ENCODE measurements at regions not wholly inside any gene's neighbourhood (a gene's known extent, or its start where the extent isn't known, plus 50 kb on each side); places are given as distances from the start of the nearest gene placed in this dataset.
"Not testable (repeated sequence)": the region's sequence is repeated elsewhere in the genome, so short reads cannot be mapped to it uniquely, and the experiment has no call there.

DNA sequence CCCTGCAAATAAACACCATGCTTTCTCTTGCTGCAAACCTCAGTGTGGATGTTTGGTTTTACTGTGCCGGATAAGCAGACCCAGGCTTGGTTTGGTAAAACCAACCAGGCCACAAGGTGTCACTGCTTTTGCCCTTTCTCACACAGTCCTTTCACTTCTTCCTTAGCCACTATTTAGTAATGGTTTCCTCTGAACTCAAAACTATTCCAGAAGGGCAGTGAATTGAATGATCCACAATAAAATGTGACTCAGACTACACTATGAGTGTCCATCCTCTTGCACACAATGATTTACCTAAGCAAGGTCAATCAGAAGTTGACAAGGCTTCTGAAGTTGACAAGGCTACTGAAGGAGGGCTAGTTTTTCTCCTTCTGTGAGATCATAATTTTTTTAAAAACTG, 552.4 kb upstream of the CCDC54 start:
- H3K4me3 Mint-ChIP-seq, result no peak overlapping the region

DNA sequence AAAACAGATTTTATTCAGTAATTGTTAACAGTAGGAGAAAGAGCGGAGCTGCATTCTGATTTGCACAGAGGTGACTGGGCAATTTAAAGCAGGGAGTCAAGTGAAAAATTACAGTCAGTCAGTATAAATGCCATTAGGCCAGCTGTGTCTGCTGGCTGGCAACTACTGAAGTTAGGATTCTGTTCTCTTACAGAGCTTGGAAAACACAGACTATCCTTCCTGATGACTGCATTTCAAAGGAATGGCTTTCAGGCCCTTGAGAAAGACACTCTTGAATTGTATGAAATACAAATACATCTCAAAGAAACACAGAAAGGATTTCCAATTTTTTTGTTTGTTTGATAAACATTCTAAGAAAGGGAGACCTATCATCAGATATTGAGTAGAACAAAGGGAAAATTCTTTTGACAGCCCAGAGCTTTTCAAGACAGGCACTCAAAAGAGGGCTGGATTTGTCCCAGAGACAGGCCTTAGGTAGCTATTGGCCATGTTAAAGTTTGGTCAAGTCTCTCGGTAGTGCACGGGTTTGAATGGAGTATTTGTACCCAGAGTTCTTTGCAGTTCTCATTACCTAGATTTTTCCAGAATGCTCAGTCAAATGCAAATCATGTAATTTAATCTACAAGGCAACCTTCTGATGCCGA, 551.2 kb upstream of the CCDC54 start:
- H3K27ac Mint-ChIP-seq, result no peak overlapping the region
- H3K4me3 Mint-ChIP-seq, result no peak overlapping the region
- no peaks in the 10 kb centered on the region for H3K9me3 Mint-ChIP-seq
- no peaks in the 10 kb centered on the region for H3K27me3 Mint-ChIP-seq
- H3K36me3 Mint-ChIP-seq (ENCODE audit: low read depth), result no peaks in the 10 kb centered on the region
- no peaks in the 10 kb centered on the region for H3K4me1 Mint-ChIP-seq (ENCODE audit: low read depth)

More for the DNA sequence above, 552.4 kb upstream of the CCDC54 start:
- Mint-ChIP-seq H3K27me3 (no peaks in the 10 kb centered on the region), H3K36me3 (ENCODE audit: low read depth) (no peaks in the 10 kb centered on the region), H3K4me1 (ENCODE audit: low read depth) (no peaks in the 10 kb centered on the region), H3K27ac (no peak overlapping the region), H3K9me3 (no peaks in the 10 kb centered on the region)

DNA sequence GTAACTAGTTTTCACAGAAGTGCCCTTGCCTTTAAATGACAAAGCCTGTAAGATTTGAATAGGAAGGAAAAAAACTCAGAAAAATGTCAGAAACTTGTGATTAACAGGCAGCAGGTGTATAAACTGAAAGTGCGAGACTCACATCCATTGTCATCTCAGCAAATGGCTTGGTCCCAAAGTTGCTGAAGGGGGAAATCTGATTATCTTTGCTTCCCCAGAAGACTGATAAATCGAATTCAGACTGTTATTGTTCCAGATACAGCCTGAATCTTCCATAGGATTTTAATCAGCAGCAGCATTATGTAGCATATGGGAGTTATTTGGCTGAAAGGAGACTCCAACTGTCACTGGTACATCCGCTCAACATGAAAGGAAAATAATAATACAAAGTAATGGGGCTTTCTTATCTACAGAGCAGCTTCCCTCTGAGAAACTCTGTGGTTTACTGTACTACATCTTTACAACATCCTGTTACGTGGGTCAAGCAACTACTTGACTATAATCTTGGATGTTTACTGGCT, 550.4 kb upstream of the CCDC54 start:
- Mint-ChIP-seq H3K36me3 (ENCODE audit: low read depth) (no peaks in the 10 kb centered on the region), H3K27me3 (no peaks in the 10 kb centered on the region), H3K9me3 (peaks cover 1% of the 10 kb centered on the region), H3K27ac (no peak overlapping the region), H3K4me1 (ENCODE audit: low read depth) (no peaks in the 10 kb centered on the region), H3K4me3 (no peak overlapping the region)

DNA sequence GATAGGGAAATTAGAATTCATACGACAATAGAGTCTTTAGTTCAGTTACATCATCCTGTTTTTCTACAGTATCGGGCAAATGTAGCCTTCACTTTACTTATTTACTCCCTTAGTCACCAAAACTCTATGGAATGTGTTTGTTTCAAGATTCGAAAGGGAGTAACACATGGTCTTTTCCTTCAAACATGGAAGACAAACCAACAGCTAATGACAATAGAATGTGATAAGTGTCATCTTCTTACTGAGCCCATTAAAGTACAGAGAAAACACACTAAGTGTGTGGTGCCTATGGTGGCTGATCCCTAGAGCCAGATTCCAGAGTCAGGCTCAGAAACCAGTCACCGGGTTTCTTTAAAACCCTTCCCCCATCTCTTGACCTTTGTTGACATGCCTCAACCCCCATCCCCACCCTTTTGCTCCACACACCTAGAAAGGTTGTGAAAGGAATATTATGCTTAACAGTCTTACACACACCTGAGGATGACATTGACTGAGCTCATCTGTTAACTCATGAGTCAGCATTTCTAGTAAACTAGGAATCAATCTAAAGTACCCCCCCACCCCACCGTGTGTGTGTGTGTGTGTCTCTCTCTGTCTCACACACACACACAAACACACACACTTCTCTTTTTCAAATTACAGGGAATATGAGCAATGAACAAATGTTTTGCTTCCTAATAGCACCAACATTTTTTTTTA, 549.6 kb upstream of the CCDC54 start:
- H3K9me3 Mint-ChIP-seq, result peaks cover 9% of the 10 kb centered on the region
- H3K27ac Mint-ChIP-seq, result no peak overlapping the region
- H3K4me3 Mint-ChIP-seq, result no peak overlapping the region
- H3K27me3 Mint-ChIP-seq, result no peaks in the 10 kb centered on the region
- no peaks in the 10 kb centered on the region for H3K4me1 Mint-ChIP-seq (ENCODE audit: low read depth)
- H3K36me3 Mint-ChIP-seq (ENCODE audit: low read depth), result no peaks in the 10 kb centered on the region

DNA sequence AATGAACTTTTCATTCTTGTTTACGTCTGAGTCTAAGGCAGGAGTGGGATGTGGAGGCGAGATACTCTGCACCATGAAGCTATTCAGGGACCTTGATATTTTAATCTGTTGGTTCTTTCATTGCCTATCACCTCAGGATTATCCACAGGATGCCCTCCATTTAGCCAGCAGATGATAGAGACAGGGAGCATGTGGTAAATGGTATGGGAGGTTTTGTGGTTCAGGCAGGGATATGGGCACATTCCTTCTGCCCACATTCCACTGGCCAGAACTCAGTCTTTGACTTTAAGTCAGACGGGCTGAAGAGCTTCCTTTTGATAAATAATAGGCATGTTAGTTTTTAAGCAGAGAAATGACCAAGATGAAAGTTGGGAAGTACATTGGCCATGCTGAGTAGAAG, 548.0 kb upstream of the CCDC54 start:
- H3K4me3 Mint-ChIP-seq, result no peak overlapping the region
- peaks cover 12% of the 10 kb centered on the region for H3K9me3 Mint-ChIP-seq
- no peaks in the 10 kb centered on the region for H3K4me1 Mint-ChIP-seq (ENCODE audit: low read depth)
- H3K36me3 Mint-ChIP-seq (ENCODE audit: low read depth), result no peaks in the 10 kb centered on the region
- H3K27ac Mint-ChIP-seq, result no peak overlapping the region
- no peaks in the 10 kb centered on the region for H3K27me3 Mint-ChIP-seq

DNA sequence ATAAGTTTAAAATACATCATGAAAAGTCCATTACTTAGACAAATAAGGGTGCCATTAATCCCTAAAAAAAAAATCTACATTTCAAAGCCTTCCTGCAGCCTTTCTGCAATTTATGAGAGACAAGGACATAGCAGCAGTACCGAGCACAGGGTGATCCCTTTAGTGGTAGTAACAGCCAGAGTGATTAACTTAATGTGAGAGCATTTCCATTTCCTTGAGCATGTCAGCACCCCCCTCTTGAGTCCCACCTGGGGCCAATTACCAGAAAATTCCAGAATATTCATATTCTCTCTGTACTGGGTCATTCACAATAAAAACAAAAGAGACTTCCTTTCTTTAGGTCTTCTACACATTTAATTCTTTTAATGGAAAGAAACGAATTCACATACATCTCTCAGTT, 546.9 kb upstream of the CCDC54 start:
- no peaks in the 10 kb centered on the region for H3K27me3 Mint-ChIP-seq
- no peak overlapping the region for H3K4me3 Mint-ChIP-seq
- H3K9me3 Mint-ChIP-seq, result peaks cover 12% of the 10 kb centered on the region
- H3K4me1 Mint-ChIP-seq (ENCODE audit: low read depth), result no peaks in the 10 kb centered on the region
- H3K27ac Mint-ChIP-seq, result no peak overlapping the region
- no peaks in the 10 kb centered on the region for H3K36me3 Mint-ChIP-seq (ENCODE audit: low read depth)

DNA sequence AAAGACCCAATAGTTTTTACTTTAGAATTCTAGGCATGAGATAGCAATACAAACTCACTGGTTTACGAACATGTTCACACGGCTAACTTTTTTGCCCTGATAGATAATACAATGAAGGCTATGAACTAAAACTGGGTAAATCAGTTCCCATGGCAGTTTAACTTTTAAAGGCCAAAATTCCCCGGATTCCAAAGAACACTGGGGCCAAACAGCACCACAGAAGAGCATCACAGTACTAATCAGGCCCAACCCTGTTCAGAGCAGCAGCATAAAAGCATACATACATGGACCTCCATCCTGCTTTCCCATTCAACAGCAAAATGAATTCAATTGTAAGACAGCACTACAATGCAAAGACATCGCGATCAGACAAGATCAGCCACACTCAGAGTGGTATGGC, 540.3 kb upstream of the CCDC54 start:
- peaks cover 16% of the 10 kb centered on the region for H3K9me3 Mint-ChIP-seq
- no peaks in the 10 kb centered on the region for H3K4me1 Mint-ChIP-seq (ENCODE audit: low read depth)
- H3K36me3 Mint-ChIP-seq (ENCODE audit: low read depth), result no peaks in the 10 kb centered on the region
- no peaks in the 10 kb centered on the region for H3K27me3 Mint-ChIP-seq
- no peak overlapping the region for H3K4me3 Mint-ChIP-seq
- H3K27ac Mint-ChIP-seq, result no peak overlapping the region

DNA sequence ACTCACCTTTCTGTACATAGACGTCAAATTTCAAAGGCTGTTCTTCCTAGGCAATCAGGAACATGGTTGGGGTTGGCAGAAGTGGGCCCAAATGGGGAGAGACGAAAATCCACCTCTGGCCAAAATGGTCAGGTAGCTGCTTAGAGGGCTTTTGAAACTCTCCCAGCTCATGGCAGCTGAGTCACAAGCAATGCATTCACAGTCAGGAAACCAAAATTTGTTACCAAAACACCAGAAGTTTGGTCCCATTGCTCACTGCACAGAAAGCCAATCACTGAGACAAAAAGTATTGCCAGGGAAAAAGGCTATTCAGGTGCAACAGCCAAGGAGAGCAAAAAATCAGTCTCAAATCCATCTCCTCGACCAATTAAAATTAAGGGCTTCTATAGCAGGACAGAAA, 539.6 kb upstream of the CCDC54 start:
- H3K4me3 Mint-ChIP-seq, result no peak overlapping the region

DNA sequence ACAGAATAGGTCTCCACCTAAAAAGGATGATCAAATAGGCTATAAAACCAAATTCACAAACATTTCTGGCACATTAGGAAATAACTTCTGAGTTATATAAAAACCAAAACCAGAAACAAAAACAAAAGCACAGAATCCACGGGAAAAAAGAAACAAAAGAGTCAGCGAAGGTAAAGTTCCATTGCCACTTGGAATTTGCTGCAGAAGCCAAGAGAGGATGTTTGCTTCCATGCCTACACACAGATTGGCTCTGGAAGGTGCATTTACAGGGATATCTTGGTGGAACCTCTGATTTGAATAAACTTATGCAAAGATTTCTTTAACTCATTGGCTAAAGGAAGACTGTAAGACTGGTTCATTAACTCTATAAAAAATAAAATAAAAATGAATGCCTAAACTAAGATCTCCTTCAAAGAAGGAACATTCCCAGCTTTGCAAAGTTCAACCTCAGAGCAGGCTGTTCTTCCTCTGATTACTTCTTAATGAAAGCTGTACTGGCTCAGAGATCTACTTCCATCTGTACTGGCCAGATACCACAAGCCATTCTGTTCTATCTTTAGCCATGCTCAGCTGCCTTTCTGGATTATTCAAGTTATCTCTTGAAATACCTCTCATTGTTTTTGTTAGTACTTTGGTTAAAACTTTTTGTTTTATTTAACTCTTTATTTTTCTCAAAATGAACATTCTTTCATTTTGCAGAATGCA, 537.5 kb upstream of the CCDC54 start:
- Mint-ChIP-seq H3K27me3 (no peaks in the 10 kb centered on the region), H3K9me3 (peaks cover 5% of the 10 kb centered on the region), H3K4me1 (ENCODE audit: low read depth) (no peaks in the 10 kb centered on the region), H3K4me3 (no peak overlapping the region), H3K36me3 (ENCODE audit: low read depth) (no peaks in the 10 kb centered on the region), H3K27ac (no peak overlapping the region)

More for the DNA sequence above, 539.6 kb upstream of the CCDC54 start:
- Mint-ChIP-seq H3K27me3 (no peaks in the 10 kb centered on the region), H3K9me3 (peaks cover 9% of the 10 kb centered on the region), H3K27ac (no peak overlapping the region), H3K36me3 (ENCODE audit: low read depth) (no peaks in the 10 kb centered on the region), H3K4me1 (ENCODE audit: low read depth) (no peaks in the 10 kb centered on the region)

DNA sequence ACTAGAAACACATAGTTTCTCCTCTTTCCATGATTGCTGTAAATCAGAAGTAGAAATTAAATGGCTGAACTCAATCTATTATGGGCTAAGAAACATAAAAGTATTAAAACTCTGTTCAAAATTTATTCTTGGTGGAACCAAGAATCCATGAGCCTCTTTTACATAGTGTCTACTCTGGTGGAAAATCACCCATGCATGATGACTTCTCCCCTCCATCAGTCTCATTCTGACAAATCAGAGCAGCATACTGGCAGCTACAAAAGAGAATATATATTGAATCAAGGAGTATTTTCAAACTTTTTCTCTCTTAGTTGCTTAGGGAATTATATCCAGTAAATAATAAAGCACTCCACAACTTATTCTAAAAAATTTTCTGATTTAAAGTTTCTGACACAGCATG, 536.9 kb upstream of the CCDC54 start:
- Mint-ChIP-seq H3K27ac (no peak overlapping the region), H3K27me3 (no peaks in the 10 kb centered on the region), H3K36me3 (ENCODE audit: low read depth) (no peaks in the 10 kb centered on the region), H3K4me1 (ENCODE audit: low read depth) (no peaks in the 10 kb centered on the region), H3K4me3 (no peak overlapping the region), H3K9me3 (peaks cover 5% of the 10 kb centered on the region)

DNA sequence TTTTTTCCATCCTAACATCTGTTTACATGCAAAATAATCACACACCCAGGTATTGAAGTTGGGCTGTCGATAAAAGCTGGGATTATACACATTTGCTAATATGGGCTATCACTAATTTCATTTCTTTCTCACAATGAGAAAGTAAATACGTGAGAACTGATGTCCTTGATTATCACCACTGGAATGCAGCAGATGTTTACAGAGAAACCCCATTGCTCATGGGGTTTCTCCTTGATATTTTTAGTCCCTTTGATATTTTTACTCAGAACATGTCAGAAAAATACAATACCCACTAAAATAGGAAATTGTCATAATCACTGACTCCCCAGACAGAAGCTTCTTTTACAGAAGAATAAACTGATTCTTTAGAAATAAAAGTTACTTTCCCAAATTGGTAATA, 535.1 kb upstream of the CCDC54 start:
- Mint-ChIP-seq H3K4me1 (ENCODE audit: low read depth) (no peaks in the 10 kb centered on the region), H3K36me3 (ENCODE audit: low read depth) (no peaks in the 10 kb centered on the region), H3K27ac (no peak overlapping the region), H3K4me3 (no peak overlapping the region), H3K27me3 (no peaks in the 10 kb centered on the region), H3K9me3 (peaks cover 5% of the 10 kb centered on the region)

DNA sequence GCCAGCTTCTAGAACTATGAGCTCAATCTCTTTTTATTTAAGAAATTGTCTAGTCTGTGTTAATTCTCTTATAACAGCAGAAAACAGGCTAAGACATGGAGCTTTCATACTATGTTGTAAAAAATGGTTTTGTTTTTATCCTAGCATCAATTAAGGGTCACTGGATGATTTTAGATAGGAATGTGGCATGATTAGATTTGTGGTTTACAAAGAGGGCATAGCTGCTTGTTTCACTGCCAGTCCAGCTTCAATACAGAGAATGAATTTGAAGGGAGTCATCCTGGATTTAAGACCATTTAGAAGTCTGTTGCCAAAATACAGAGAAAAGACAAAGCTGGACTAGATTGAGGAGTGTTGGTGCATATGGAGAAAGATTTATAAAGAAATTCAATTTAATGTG, 532.6 kb upstream of the CCDC54 start:
- Mint-ChIP-seq H3K27ac (no peak overlapping the region), H3K4me1 (ENCODE audit: low read depth) (no peaks in the 10 kb centered on the region), H3K36me3 (ENCODE audit: low read depth) (no peaks in the 10 kb centered on the region), H3K4me3 (no peak overlapping the region), H3K9me3 (no peaks in the 10 kb centered on the region), H3K27me3 (no peaks in the 10 kb centered on the region)

DNA sequence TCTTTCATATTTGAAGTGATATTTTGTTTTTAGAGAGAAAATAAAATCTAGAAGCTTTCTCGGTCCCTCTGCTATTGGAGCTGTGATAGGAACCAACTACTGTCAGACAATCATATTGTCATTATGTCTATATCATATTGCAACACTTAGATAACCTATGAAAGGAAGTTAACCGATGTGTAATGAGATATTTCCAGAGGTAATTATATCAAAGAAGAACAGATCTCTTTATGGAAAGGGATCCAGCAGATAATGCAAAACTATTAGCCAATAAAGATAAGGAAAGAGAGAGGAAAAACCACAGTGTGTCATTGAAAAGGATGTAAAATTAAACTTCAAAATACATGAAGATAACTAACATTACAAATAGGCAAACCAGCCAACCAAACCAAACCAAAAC, 529.1 kb upstream of the CCDC54 start:
- Mint-ChIP-seq H3K9me3 (no peaks in the 10 kb centered on the region), H3K4me1 (ENCODE audit: low read depth) (no peaks in the 10 kb centered on the region), H3K27ac (no peak overlapping the region), H3K36me3 (ENCODE audit: low read depth) (no peaks in the 10 kb centered on the region), H3K4me3 (no peak overlapping the region), H3K27me3 (no peaks in the 10 kb centered on the region)

DNA sequence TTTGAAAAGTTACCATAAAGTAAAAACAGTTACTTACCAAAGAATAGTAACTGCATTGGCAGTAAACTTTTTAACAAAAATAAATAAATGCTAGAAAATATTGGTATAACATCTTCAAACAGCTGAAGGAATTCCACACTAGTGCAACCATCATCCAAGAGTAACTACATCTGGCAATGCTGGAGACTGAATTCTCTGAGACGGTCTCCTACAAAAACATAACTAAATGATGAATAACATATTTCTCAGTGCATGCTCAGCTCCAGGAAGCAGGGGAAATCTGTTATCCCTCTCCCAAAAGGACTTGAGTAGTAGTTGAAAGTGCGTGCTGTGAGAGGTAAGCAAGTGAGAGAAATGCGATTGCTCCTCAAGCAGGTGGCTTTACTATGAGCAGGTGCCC, 526.8 kb upstream of the CCDC54 start:
- no peak overlapping the region for H3K27ac Mint-ChIP-seq
- H3K4me3 Mint-ChIP-seq, result no peak overlapping the region
- no peaks in the 10 kb centered on the region for H3K4me1 Mint-ChIP-seq (ENCODE audit: low read depth)
- no peaks in the 10 kb centered on the region for H3K9me3 Mint-ChIP-seq
- no peaks in the 10 kb centered on the region for H3K36me3 Mint-ChIP-seq (ENCODE audit: low read depth)
- H3K27me3 Mint-ChIP-seq, result no peaks in the 10 kb centered on the region

DNA sequence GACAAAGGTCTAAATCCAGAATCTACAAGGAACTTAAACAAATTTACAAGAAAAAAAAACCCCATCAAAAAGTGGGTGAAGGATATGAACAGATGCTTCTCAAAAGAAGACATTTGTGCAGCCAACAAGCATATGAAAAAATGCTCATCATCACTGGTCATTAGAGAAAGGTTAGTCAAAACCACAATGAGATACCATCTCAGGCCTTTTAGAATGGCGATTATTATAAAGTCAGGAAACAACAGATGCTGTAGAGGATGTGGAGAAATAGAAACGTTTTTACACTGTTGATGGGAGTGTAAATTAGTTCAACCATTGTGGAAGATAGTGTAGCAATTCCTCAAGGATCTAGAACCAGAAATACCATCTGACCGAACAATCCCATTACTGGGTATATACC, 518.9 kb upstream of the CCDC54 start:
- H3K27me3 Mint-ChIP-seq; H3K4me3 Mint-ChIP-seq; H3K9me3 Mint-ChIP-seq; H3K36me3 Mint-ChIP-seq (ENCODE audit: low read depth); H3K4me1 Mint-ChIP-seq (ENCODE audit: low read depth); H3K27ac Mint-ChIP-seq: not testable (repeated sequence)
